Uterus (tissue), 3 donors: ENCODE measurements at regions not wholly inside any gene's neighbourhood (a gene's known extent, or its start where the extent isn't known, plus 50 kb on each side); places are given as distances from the start of the nearest gene placed in this dataset.

Source experiments
- DNase-seq, 2 donors: peaks; one replicate each; pipeline ENCODE4 v3.0.0-alpha.2; 2019 to 2020
- H3K27ac ChIP-seq, 2 donors: fragments of 200-600 bp; sonication (generic); 1 replicate in 1 of 2; 2 replicates in 1 of 2; pipeline ENCODE4 v1.5.1; 2016 to 2018
- H3K27me3 ChIP-seq, 2 donors: fragments of 200-600 bp; sonication (generic); one replicate each; pipeline ENCODE4 v1.5.1; 2018 to 2019; ENCODE audit warnings: control low read depth in 1 of 2
- H3K36me3 ChIP-seq, 2 donors: fragments of 200-600 bp; sonication (generic); one replicate each; pipeline ENCODE4 v1.5.1; 2019; ENCODE audit warnings: control low read depth in 1 of 2
- H3K4me1 ChIP-seq, 2 donors: fragments of 200-600 bp; sonication (generic); one replicate each; pipeline ENCODE4 v1.5.1; 2018 to 2019; ENCODE audit warnings: control low read depth in 1 of 2
- H3K4me3 ChIP-seq, 2 donors: fragments of 200-600 bp; sonication (generic); 1 replicate in 1 of 2; 2 replicates in 1 of 2; pipeline ENCODE4 v1.5.1; 2018 to 2019; ENCODE audit warnings: mild to moderate bottlenecking in 1 of 2
- H3K9me3 ChIP-seq, 2 donors: fragments of 200-600 bp; sonication (generic); one replicate each; pipeline ENCODE4 v1.5.1; 2019; ENCODE audit warnings: control low read depth in 1 of 2
- CTCF ChIP-seq, 4 experiments: fragments of 200-600 bp in 2 of 4; fragments of 450-650 bp in 2 of 4; sonication (generic) in 2 of 4; IDR thresholded peaks; one replicate each; pipeline ENCODE4 v1.5.1; 2016 to 2019; ENCODE audit warnings: antibody characterized with exemption in 4 of 4, mild to moderate bottlenecking in 2 of 4, moderate library complexity in 1 of 4
- POLR2A ChIP-seq, 2 donors: fragments of 450-650 bp; IDR thresholded peaks; one replicate each; pipeline ENCODE4 v1.6.1; 2016; ENCODE audit warnings: antibody characterized with exemption in 2 of 2, mild to moderate bottlenecking in 1 of 2, moderate library complexity in 1 of 2
- intact Hi-C: fragments of 100-400 bp; cut with DNase I; formaldehyde crosslinking; loops from one replicate; pipeline ENCODE4 v1.15.1; 2023; ENCODE audit warnings: low total_unique reads
- donor health status: DM: yes; HTN: yes; CAD: no.

- Histone ChIP-seq H3K27me3 (no peaks in the 10 kb centered on the region), H3K36me3 (no peaks in the 10 kb centered on the region), H3K4me1 (no peaks in the 10 kb centered on the region), H3K9me3 (no peaks in the 10 kb centered on the region), H3K27ac (no peak overlapping the region), H3K4me3 (no peak overlapping the region)
- TF ChIP-seq POLR2A (IDR thresholded peaks at IDR 0.05): no peak
- no peak for TF ChIP-seq CTCF (IDR thresholded peaks at IDR 0.05)
- DNase-seq: no peak
- intact Hi-C loops: no loop called here
Measured at GRCh38 chr4:123198706-123199105, 197.9 kb upstream of the SPRY1 start.

- H3K4me3 ChIP-seq: no peak overlapping the region
- intact Hi-C loops: no loop called here
- no peak overlapping the region for H3K27ac ChIP-seq
- H3K9me3 ChIP-seq: no peaks in the 10 kb centered on the region
- H3K36me3 ChIP-seq: no peaks in the 10 kb centered on the region
- no peaks in the 10 kb centered on the region for H3K27me3 ChIP-seq
- TF ChIP-seq POLR2A (IDR thresholded peaks at IDR 0.05): no peak
- TF ChIP-seq CTCF (IDR thresholded peaks at IDR 0.05): no peak
- H3K4me1 ChIP-seq: no peaks in the 10 kb centered on the region
- no peak for DNase-seq
Measured at GRCh38 chr4:123200051-123200940, 196.3 kb upstream of the SPRY1 start.

GRCh38 chr4:123204737-123205136, 191.9 kb upstream of the SPRY1 start:
- TF ChIP-seq POLR2A (IDR thresholded peaks at IDR 0.05): no peak
- TF ChIP-seq CTCF (IDR thresholded peaks at IDR 0.05): no peak
- Histone ChIP-seq H3K4me1 (no peaks in the 10 kb centered on the region), H3K4me3 (no peak overlapping the region), H3K9me3 (no peaks in the 10 kb centered on the region), H3K36me3 (no peaks in the 10 kb centered on the region), H3K27me3 (no peaks in the 10 kb centered on the region), H3K27ac (no peak overlapping the region)
- DNase-seq: no peak
- intact Hi-C loops: no loop called here

- no peak overlapping the region for H3K4me3 ChIP-seq
- no peak for DNase-seq
- H3K27ac ChIP-seq: no peak overlapping the region
- H3K9me3 ChIP-seq: no peaks in the 10 kb centered on the region
- no peaks in the 10 kb centered on the region for H3K27me3 ChIP-seq
- no peaks in the 10 kb centered on the region for H3K36me3 ChIP-seq
- TF ChIP-seq CTCF (IDR thresholded peaks at IDR 0.05): no peak
- no peak for TF ChIP-seq POLR2A (IDR thresholded peaks at IDR 0.05)
- intact Hi-C loops: no loop called here
- no peaks in the 10 kb centered on the region for H3K4me1 ChIP-seq
Measured at GRCh38 chr4:123206016-123206415, 190.6 kb upstream of the SPRY1 start.

GRCh38 chr4:123209436-123209835, 187.2 kb upstream of the SPRY1 start:
- intact Hi-C loops: no loop called here
- Histone ChIP-seq H3K9me3 (no peaks in the 10 kb centered on the region), H3K27ac (no peak overlapping the region), H3K4me1 (no peaks in the 10 kb centered on the region), H3K4me3 (no peak overlapping the region), H3K27me3 (no peaks in the 10 kb centered on the region), H3K36me3 (no peaks in the 10 kb centered on the region)
- TF ChIP-seq POLR2A (IDR thresholded peaks at IDR 0.05) (no peak), CTCF (IDR thresholded peaks at IDR 0.05) (no peak)
- no peak for DNase-seq
